Ectodermal cell (in vitro differentiated cells): ENCODE measurements at regions not wholly inside any gene's neighbourhood (a gene's known extent, or its start where the extent isn't known, plus 50 kb on each side); places are given as distances from the start of the nearest gene placed in this dataset.

Experiments used
- H3K27ac ChIP-seq: 2 replicates; pipeline ENCODE4 v1.7.0; 2013; ENCODE audit warnings: mild to moderate bottlenecking, low read depth, low read length; ENCODE audit not compliant: insufficient read depth, poor library complexity, severe bottlenecking
- H3K27me3 ChIP-seq: 2 replicates; pipeline ENCODE4 v1.7.0; 2013; ENCODE audit warnings: mild to moderate bottlenecking, low read length; ENCODE audit not compliant: insufficient read depth, control insufficient read depth, poor library complexity, severe bottlenecking
- H3K36me3 ChIP-seq: one replicate; pipeline ENCODE4 v1.7.0; 2013; ENCODE audit warnings: low read length; ENCODE audit not compliant: control insufficient read depth, insufficient read depth
- H3K4me1 ChIP-seq: one replicate; pipeline ENCODE4 v1.7.0; 2013; ENCODE audit warnings: low read length; ENCODE audit not compliant: control insufficient read depth, insufficient read depth
- H3K4me3 ChIP-seq: 2 replicates; pipeline ENCODE4 v1.7.0; 2013; ENCODE audit warnings: low read depth, low read length, control low read depth; ENCODE audit not compliant: insufficient read depth
- H3K9me3 ChIP-seq: 2 replicates; pipeline ENCODE4 v1.7.0; 2013; ENCODE audit warnings: mild to moderate bottlenecking, low read length, moderate library complexity; ENCODE audit not compliant: control insufficient read depth
- WGBS, 2 experiments: methylation state at CpG; one replicate each; pipeline ENCODE4 v1.1.7; 2013; ENCODE audit warnings: missing lambda C conversion rate in 2 of 2; 5-methylcytosine and 5-hydroxymethylcytosine counted together

DNA sequence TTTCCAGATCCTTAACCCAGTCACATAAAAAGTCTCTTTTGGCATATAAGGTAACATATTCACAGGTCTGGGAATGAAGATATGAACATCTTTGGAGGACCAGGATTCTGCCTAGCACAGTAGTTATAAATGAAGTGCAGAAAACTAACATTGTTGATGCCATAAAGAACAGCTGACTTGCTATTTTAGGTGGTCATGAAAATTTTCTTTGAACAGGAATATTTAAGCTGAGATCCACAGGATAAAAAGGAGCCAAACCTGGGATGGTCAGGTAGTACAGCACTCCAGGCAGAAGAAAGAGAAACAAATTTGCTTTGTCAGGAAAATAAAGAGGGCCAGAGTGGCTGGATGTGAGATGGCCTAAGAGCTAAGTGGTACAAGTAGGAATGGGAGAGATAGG lies 80.0 kb downstream of the CENPW start:
- Histone ChIP-seq H3K4me3 (no peak overlapping the region), H3K9me3 (no peaks in the 10 kb centered on the region), H3K36me3 (no peaks in the 10 kb centered on the region), H3K4me1 (no peaks in the 10 kb centered on the region), H3K27me3 (no peaks in the 10 kb centered on the region), H3K27ac (no peak overlapping the region)

DNA sequence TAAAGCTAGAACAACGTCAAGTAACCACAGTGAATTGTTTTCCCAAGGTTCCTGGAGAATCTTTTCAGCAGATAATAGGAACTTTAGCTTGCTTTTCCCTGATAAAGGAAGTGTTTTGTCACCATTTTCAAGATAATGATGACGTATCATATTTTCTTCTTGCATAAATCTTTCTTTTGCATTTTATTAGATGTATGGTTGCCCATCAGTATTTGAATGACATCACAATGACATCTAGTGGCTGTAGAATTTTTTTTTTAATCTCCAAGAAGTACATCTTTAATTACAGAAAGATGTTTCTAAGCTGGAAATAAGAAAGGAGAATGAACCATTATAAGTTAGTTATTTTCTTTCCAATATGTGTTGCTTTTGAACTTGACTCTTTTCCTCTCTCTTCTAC lies 83.0 kb downstream of the CENPW start:
- no peaks in the 10 kb centered on the region for H3K27me3 ChIP-seq
- H3K36me3 ChIP-seq: no peaks in the 10 kb centered on the region
- no peaks in the 10 kb centered on the region for H3K9me3 ChIP-seq
- H3K27ac ChIP-seq: no peak overlapping the region
- no peak overlapping the region for H3K4me3 ChIP-seq
- WGBS, 2 experiments: 98 to 100% methylated on average over 1 to 2 of the region's 2 CpGs
- no peaks in the 10 kb centered on the region for H3K4me1 ChIP-seq

DNA sequence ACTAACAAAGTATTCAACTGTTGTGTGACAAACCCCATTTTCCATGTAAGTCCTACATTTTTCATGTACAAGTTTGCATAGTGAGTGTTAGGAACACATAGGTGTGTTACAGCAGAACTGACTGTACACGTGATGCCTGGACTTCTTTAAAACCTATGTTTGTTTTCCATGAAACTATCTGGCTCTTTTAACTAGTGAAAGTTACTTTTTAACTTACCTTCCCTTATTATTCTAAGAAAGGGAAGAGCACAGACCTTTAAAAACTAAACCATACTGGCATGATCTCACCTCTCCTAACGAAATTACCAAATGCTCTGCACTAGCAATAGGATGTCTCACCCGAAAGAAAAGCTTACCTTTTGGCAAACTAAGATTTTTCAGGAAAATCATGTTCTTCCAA lies 87.8 kb downstream of the CENPW start:
- Histone ChIP-seq H3K4me1 (no peaks in the 10 kb centered on the region), H3K27ac (no peak overlapping the region), H3K36me3 (peaks cover 5% of the 10 kb centered on the region), H3K9me3 (no peaks in the 10 kb centered on the region), H3K27me3 (no peaks in the 10 kb centered on the region), H3K4me3 (no peak overlapping the region)
- 82 to 95% methylated on average over 3 of the region's 3 CpGs for WGBS, 2 experiments

DNA sequence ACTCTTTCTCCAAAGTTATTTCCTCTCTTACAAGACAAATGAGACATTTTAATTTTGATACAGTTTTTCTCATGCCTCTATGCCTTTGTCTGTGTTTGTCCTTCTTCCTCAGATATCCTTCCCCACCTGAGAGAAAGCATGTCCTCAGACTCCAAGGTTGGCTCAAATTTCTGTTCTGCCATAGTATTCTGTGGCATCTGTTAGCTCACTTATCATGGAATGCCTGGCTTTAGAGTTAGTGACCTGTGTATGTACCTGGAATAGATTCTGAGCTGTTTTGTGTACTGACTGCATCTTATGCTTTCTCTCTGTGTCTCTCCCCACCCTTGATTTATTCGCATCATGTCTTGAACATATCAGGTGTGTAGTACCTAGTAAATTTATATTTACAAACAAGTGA lies 90.0 kb downstream of the CENPW start:
- H3K27ac ChIP-seq: no peak overlapping the region
- no CpG with 5 or more reads among the region's 1 CpG for WGBS, 2 experiments
- H3K9me3 ChIP-seq: no peaks in the 10 kb centered on the region

DNA sequence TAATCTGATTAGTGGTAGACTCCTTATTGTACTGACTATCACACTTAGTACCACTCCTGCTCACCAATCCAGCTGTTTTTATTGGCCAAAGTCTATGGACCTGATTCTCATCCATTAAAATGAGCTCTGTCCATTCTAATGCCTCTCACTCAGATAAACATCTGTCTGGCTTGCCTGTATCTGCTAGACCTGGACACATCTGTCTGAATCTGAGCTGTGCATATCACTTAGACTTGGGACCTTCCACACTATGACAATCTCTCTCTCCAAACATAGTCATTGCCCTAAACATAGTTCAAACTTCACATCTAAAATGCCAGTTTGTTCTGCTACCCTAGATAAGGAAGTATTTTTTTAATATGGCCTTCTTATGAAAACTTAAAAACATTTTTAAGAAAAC lies 92.6 kb downstream of the CENPW start:
- Histone ChIP-seq H3K27ac (no peak overlapping the region), H3K27me3 (no peaks in the 10 kb centered on the region), H3K36me3 (peaks cover 5% of the 10 kb centered on the region), H3K4me1 (no peaks in the 10 kb centered on the region), H3K9me3 (no peaks in the 10 kb centered on the region), H3K4me3 (no peak overlapping the region)

More for the DNA sequence above, 90.0 kb downstream of the CENPW start:
- Histone ChIP-seq H3K27me3 (no peaks in the 10 kb centered on the region), H3K4me3 (no peak overlapping the region), H3K4me1 (no peaks in the 10 kb centered on the region), H3K36me3 (peaks cover 5% of the 10 kb centered on the region)

DNA sequence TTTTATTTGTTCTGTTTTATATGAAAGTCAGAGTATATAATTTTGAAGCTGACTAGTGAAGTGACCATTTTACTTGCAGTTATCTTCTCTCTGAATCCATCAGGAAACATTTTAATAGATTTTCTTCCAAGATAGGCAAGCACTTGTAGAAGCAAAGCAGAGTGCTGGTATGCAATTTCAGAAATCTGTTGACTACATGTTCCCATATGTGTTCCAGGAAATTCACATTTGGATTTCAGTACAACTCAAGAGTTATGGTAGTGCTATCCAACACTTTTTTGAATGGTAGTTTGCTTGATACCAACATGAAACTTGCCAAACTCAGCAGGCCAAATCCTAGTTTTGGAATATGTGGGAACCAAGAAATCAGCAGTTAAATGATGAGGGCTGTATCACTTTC lies 94.0 kb downstream of the CENPW start:
- no peaks in the 10 kb centered on the region for H3K4me1 ChIP-seq
- H3K36me3 ChIP-seq: peaks cover 5% of the 10 kb centered on the region
- H3K27ac ChIP-seq: no peak overlapping the region
- no peaks in the 10 kb centered on the region for H3K27me3 ChIP-seq
- H3K9me3 ChIP-seq: no peaks in the 10 kb centered on the region
- no peak overlapping the region for H3K4me3 ChIP-seq

DNA sequence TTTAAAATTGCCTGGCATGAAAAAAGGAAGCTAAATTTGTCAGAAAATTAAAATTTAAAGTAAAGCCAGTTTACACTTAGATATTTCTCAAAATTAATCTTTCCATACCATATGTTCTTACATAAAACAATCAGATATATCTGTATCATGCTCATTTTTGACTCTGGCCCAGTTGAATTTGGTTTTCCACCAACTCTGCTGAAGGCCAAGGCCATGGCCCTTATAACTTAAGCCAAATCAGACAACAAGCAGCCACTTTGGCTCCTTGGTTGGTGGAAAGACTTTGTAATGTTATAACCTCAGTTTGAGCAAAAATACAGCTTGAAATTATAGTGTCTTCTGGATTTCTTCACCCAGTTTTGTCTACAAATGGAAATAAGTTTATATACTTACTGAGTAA lies 97.3 kb downstream of the CENPW start:
- no peaks in the 10 kb centered on the region for H3K4me1 ChIP-seq
- no peak overlapping the region for H3K4me3 ChIP-seq
- H3K36me3 ChIP-seq: no peaks in the 10 kb centered on the region
- no peaks in the 10 kb centered on the region for H3K27me3 ChIP-seq
- H3K9me3 ChIP-seq: no peaks in the 10 kb centered on the region
- no peak overlapping the region for H3K27ac ChIP-seq

DNA sequence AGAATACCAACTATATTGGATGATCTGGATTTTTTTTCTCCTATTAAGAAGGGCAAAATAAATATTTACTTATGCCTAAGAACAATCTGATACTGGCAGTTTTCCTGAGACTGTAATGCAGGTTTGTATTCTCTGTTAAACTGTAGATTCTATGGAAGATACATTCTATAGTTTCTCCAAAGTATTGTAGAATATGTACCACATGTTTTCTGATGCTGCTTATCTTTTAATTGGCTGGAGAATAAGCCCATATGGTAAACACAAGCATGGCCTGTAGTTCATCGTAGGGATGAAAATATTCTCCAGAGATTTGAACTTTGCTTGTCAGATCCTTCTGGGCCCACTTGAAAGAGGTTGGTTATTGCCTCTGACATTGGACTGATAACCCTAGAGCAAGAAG lies 99.1 kb downstream of the CENPW start:
- H3K27ac ChIP-seq: no peak overlapping the region
- WGBS, 2 experiments: 95 to 97% methylated on average over 1 of the region's 1 CpG
- no peaks in the 10 kb centered on the region for H3K27me3 ChIP-seq
- no peaks in the 10 kb centered on the region for H3K36me3 ChIP-seq
- H3K4me1 ChIP-seq: no peaks in the 10 kb centered on the region
- no peak overlapping the region for H3K4me3 ChIP-seq
- no peaks in the 10 kb centered on the region for H3K9me3 ChIP-seq

DNA sequence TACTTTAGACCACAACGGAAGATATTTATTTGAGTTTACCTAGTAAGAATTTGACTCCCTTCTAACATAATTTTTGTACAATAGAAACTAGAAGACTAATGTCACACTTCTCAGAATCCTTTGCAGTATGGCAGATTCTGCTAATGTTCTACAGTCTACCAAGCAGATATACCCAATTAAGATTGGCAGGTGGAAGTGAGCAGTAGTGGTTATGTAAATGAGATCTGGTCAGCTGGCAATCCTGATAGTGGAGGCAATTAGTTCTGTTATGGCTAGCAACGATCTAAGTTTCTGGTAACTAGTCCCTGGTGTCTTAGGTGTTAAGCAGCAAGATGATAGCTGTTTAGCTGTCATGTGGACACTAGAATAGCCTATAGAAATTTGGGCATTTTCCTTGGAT lies 101.0 kb downstream of the CENPW start:
- H3K4me3 ChIP-seq: no peak overlapping the region
- H3K27ac ChIP-seq: no peak overlapping the region
- H3K36me3 ChIP-seq: no peaks in the 10 kb centered on the region
- no peaks in the 10 kb centered on the region for H3K9me3 ChIP-seq
- H3K4me1 ChIP-seq: peaks cover 5% of the 10 kb centered on the region
- H3K27me3 ChIP-seq: no peaks in the 10 kb centered on the region
- 91 to 94% methylated on average over 1 to 2 of the region's 2 CpGs for WGBS, 2 experiments

DNA sequence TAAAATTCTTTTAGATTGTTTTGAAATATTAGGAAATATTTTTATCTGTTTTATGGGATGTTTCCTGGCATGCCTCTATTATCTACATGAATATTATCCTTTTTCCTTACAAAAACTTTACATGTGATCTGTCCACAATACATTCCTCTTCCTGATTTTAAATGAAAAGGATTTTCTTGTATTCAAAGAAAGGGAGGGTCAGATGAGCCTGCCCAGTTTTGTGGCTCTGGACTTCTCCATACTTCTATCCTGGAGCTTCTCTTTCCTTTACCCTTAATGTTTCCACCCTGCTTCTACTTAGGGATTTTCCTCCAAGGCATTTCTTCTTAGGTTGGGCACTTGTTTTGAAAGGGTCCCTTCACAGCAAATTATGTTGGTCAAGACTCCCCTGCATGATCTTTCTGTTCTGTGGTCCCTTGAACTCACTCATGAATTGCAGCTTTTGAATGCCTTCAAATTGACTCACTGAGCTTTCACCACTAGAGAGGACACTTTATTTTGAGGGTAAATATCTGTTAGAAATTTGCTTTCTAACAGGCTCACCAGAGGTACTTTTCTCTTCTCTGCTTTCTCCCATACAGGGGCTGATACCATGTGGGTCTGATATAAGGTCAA lies 104.9 kb downstream of the CENPW start:
- Histone ChIP-seq H3K27me3 (no peaks in the 10 kb centered on the region), H3K27ac (peak overlapping the region; percentile 66), H3K36me3 (no peaks in the 10 kb centered on the region), H3K9me3 (no peaks in the 10 kb centered on the region), H3K4me3 (no peak overlapping the region), H3K4me1 (peaks cover 8% of the 10 kb centered on the region)

DNA sequence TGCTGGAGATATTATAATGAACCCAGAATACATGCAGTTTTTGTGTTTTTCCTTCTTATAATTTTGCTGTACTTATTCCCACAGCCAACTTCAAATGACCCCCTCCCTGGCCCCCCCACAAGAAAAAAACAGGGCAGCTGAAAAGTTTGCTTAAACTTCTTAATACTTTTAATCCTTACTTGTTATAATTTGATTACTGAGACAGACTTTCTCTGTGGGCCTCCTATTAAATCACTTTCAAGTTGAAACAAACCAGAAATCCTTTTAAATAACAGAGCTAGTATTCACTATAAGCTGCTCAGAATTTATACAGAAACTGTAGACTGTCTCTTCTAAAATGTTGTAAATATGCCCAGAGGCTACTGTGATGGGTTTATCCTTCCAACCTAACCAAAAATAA lies 106.3 kb downstream of the CENPW start:
- no peaks in the 10 kb centered on the region for H3K9me3 ChIP-seq
- no peaks in the 10 kb centered on the region for H3K36me3 ChIP-seq
- no peaks in the 10 kb centered on the region for H3K27me3 ChIP-seq
- H3K4me1 ChIP-seq: peaks cover 8% of the 10 kb centered on the region
- no peak overlapping the region for H3K4me3 ChIP-seq
- H3K27ac ChIP-seq: no peak overlapping the region
